ENCODE measurements at regions not wholly inside any gene's neighbourhood (a gene's known extent, or its start where the extent isn't known, plus 50 kb on each side); places are given as distances from the start of the nearest gene placed in this dataset.

DNA sequence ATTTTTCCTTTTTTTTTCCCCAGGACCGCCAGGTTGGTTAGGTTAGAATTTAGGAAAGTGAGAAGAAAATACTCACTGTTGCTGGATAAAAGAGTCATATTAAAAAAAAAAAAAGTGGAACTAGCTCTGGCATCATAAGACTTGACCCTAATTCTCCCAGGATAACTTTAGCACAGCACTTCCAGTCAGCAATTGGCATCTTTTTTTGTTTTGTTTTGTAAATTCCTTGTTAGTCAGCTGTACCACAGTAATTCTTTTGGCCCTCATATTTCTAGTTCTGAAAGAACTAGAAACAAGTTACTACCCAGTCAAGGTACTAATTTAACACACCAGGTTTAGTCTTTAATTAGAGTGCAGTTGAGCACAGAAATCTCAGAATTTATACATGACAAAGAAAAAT is 873.5 kb upstream of the POU3F3 start:
- no peak for TF ChIP-seq POLR2A (IDR thresholded peaks at IDR 0.05; ENCODE audit: low read length)
- TF ChIP-seq GATA1 (IDR thresholded peaks at IDR 0.05; ENCODE audit: low read depth, low read length) = no peak
